Loucy (cell line): ENCODE measurements at regions not wholly inside any gene's neighbourhood (a gene's known extent, or its start where the extent isn't known, plus 50 kb on each side); places are given as distances from the start of the nearest gene placed in this dataset.

ENCODE experiments used
- H2AFZ ChIP-seq: fragments of 200-600 bp; sonication (generic); 2 replicates; pipeline ENCODE4 v1.6.0; 2016; ENCODE audit warnings: antibody characterized with exemption, mild to moderate bottlenecking, low read length, moderate library complexity
- H3F3A ChIP-seq: fragments of 200-600 bp; 2 replicates; pipeline ENCODE4 v1.6.0; 2016; ENCODE audit warnings: antibody characterized with exemption, low read depth, mild to moderate bottlenecking
- H3K27me3 ChIP-seq: fragments of 200-600 bp; sonication (generic); 2 replicates; pipeline ENCODE4 v1.6.1; 2014; ENCODE audit warnings: low read length, mild to moderate bottlenecking; ENCODE audit not compliant: insufficient read depth, poor library complexity, severe bottlenecking
- H3K36me3 ChIP-seq: fragments of 200-600 bp; sonication (generic); 2 replicates; pipeline ENCODE4 v1.6.1; 2016; ENCODE audit warnings: low read length; ENCODE audit not compliant: insufficient read depth
- H3K4me1 ChIP-seq: fragments of 200-600 bp; sonication (generic); 2 replicates; pipeline ENCODE4 v1.5.1; 2014; ENCODE audit warnings: low read length, mild to moderate bottlenecking; ENCODE audit not compliant: insufficient read depth, poor library complexity, severe bottlenecking
- H3K4me2 ChIP-seq: fragments of 200-600 bp; sonication (generic); 2 replicates; pipeline ENCODE4 v1.6.0; 2014; ENCODE audit warnings: antibody characterized with exemption, low read length, low read depth, mild to moderate bottlenecking; ENCODE audit not compliant: poor library complexity, severe bottlenecking
- H3K4me3 ChIP-seq: fragments of 200-600 bp; sonication (generic); 2 replicates; pipeline ENCODE4 v1.5.1; 2014; ENCODE audit warnings: low read length, mild to moderate bottlenecking, mixed read lengths; ENCODE audit not compliant: poor library complexity, severe bottlenecking
- H3K79me2 ChIP-seq: fragments of 200-600 bp; sonication (generic); 2 replicates; pipeline ENCODE4 v1.6.1; 2014; ENCODE audit warnings: low read length; ENCODE audit not compliant: insufficient read depth
- H3K9ac ChIP-seq: fragments of 200-600 bp; sonication (generic); 2 replicates; pipeline ENCODE4 v1.6.0; 2014; ENCODE audit warnings: mild to moderate bottlenecking, low read depth, low read length, moderate library complexity; ENCODE audit not compliant: poor library complexity, severe bottlenecking
- H3K9me2 ChIP-seq: fragments of 200-600 bp; sonication (generic); replicated peaks from 2 replicates; pipeline ENCODE4 v1.6.1; 2016; ENCODE audit warnings: low read depth, low read length, mixed read lengths
- H3K9me3 ChIP-seq: fragments of 200-600 bp; sonication (generic); 2 replicates; pipeline ENCODE4 v1.6.1; 2014; ENCODE audit warnings: mild to moderate bottlenecking, antibody characterized with exemption, low read length, low read depth; ENCODE audit not compliant: insufficient read depth
- H4K20me1 ChIP-seq: fragments of 200-600 bp; sonication (generic); 2 replicates; pipeline ENCODE4 v1.6.0; 2014; ENCODE audit warnings: antibody characterized with exemption, low read length, mild to moderate bottlenecking; ENCODE audit not compliant: insufficient read depth, poor library complexity, severe bottlenecking
- EZH2phosphoT487 ChIP-seq: fragments of 200-600 bp; IDR thresholded peaks from 2 replicates; pipeline ENCODE4 v1.6.1; 2018; ENCODE audit warnings: antibody characterized with exemption, mild to moderate bottlenecking, moderate library complexity, borderline replicate concordance
- TF ChIP-seq, protein P1 (sequence below): fragments of 200-600 bp; sonication (generic); conservative IDR thresholded peaks from 2 replicates; pipeline ENCODE4 v1.5.1; 2014; ENCODE audit warnings: mild to moderate bottlenecking, antibody characterized with exemption, low read length

DNA sequence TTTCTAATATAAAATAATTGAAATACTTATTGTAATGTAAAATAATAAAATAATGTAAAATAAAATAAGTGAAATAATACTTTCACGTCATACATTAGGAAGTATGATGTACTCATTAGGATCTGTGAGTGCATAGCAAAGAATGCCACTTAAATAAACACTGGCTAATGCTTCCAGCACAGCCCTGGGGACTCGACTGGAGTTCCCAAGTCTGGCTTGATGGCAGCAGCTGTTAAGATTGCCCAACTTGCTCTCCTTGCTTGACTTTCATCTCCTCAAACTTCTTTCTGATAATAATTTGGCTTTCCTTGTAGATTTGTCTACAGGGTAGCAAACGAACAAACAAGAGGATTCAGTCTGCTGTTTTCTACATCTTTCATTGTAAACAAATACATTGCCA, 191.9 kb downstream of the COG6 start:
- no peaks in the 10 kb centered on the region for H3K9me2 ChIP-seq
- H3K4me3 ChIP-seq, result no peak overlapping the region
- TF ChIP-seq, protein P1, sequence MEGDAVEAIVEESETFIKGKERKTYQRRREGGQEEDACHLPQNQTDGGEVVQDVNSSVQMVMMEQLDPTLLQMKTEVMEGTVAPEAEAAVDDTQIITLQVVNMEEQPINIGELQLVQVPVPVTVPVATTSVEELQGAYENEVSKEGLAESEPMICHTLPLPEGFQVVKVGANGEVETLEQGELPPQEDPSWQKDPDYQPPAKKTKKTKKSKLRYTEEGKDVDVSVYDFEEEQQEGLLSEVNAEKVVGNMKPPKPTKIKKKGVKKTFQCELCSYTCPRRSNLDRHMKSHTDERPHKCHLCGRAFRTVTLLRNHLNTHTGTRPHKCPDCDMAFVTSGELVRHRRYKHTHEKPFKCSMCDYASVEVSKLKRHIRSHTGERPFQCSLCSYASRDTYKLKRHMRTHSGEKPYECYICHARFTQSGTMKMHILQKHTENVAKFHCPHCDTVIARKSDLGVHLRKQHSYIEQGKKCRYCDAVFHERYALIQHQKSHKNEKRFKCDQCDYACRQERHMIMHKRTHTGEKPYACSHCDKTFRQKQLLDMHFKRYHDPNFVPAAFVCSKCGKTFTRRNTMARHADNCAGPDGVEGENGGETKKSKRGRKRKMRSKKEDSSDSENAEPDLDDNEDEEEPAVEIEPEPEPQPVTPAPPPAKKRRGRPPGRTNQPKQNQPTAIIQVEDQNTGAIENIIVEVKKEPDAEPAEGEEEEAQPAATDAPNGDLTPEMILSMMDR, result no peak
- TF ChIP-seq EZH2phosphoT487, result no peak
- H3K27me3 ChIP-seq, result no peaks in the 10 kb centered on the region
- no peaks in the 10 kb centered on the region for H3K4me1 ChIP-seq
- H3K4me2 ChIP-seq, result no peak overlapping the region
- no peaks in the 10 kb centered on the region for H3K36me3 ChIP-seq
- H3F3A ChIP-seq, result no peaks in the 10 kb centered on the region
- H2AFZ ChIP-seq, result no peak overlapping the region
- no peaks in the 10 kb centered on the region for H4K20me1 ChIP-seq
- H3K79me2 ChIP-seq, result no peaks in the 10 kb centered on the region
- no peak overlapping the region for H3K9ac ChIP-seq
- H3K9me3 ChIP-seq, result no peaks in the 10 kb centered on the region

DNA sequence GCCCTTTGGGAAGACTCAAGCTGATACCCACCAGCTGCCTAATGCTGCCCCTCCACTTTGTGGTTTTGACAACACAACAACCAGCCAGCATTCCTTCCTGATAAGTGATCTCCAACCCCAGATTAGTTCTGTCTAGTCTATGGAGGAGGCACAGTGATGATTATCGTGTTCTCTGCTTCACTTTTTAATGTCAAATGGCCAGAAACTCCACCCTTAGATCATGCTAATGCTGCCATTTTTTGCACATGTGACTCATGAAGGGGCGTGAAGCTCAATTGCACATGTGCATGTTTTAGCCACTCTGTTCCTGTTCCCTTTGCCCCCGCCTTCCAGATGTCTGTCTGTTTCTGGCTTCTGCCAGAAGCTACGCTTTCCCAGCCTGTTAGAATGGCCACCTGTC, 199.8 kb downstream of the COG6 start:
- H3K27me3 ChIP-seq, result no peaks in the 10 kb centered on the region
- H3K36me3 ChIP-seq, result no peaks in the 10 kb centered on the region
- no peak overlapping the region for H3K4me2 ChIP-seq
- H3K9ac ChIP-seq, result no peak overlapping the region
- TF ChIP-seq, protein P1, result no peak
- TF ChIP-seq EZH2phosphoT487, result no peak
- no peaks in the 10 kb centered on the region for H3K9me2 ChIP-seq
- H3K9me3 ChIP-seq, result no peaks in the 10 kb centered on the region
- no peak overlapping the region for H3K4me3 ChIP-seq
- peaks cover 10% of the 10 kb centered on the region for H3K4me1 ChIP-seq
- H4K20me1 ChIP-seq, result no peaks in the 10 kb centered on the region
- no peaks in the 10 kb centered on the region for H3F3A ChIP-seq
- H3K79me2 ChIP-seq, result no peaks in the 10 kb centered on the region
- H2AFZ ChIP-seq, result no peak overlapping the region

DNA sequence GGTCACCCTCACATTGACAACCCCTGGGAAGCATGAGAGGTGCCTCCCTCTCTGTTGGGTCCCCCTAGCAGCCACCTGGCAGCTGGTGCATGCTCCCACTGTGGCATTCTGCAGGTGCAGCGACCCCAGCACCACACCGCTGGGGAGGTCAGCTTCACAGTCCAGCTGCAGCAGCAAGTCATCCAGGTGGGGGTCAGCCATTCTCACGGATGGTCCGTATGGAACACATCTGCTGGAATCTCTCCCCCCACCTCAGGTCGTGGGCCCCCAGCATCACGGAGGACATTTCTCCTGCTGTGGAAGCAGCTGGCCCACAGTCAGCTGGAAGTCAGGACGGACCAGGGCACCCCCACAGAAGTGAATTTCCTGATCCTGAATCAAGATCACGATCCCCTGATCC, 201.3 kb downstream of the COG6 start:
- Histone ChIP-seq H3K79me2 (no peaks in the 10 kb centered on the region), H3K4me1 (peaks cover 10% of the 10 kb centered on the region), H3K4me2 (no peak overlapping the region), H3F3A (no peaks in the 10 kb centered on the region), H3K9ac (no peak overlapping the region), H3K36me3 (no peaks in the 10 kb centered on the region), H2AFZ (no peak overlapping the region), H3K9me3 (no peaks in the 10 kb centered on the region), H3K9me2 (no peaks in the 10 kb centered on the region), H3K4me3 (no peak overlapping the region), H4K20me1 (no peaks in the 10 kb centered on the region), H3K27me3 (no peaks in the 10 kb centered on the region)
- no peak for TF ChIP-seq EZH2phosphoT487

DNA sequence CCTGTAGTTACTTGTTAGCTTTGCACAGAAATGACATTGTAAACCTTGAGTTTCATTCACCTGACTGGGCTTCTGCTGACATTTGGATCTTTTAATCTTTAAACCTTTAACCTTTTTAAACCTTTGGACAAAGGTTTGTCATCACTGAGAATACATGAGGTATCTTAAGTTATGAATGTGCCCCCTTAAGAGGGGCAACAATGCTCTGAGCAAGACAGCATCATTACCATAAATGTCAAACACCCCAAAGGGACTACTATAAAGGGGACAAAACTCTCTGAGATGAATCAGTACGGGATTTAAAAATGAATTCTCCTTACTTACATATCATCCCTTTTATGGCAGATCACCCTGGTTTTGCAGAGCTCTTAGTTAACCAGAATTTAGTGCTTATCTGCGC, 203.3 kb downstream of the COG6 start:
- Histone ChIP-seq H3K79me2 (no peaks in the 10 kb centered on the region), H3F3A (no peaks in the 10 kb centered on the region)
- no peak for TF ChIP-seq EZH2phosphoT487
- TF ChIP-seq, protein P1, result no peak

More for the DNA sequence above, 203.3 kb downstream of the COG6 start:
- no peaks in the 10 kb centered on the region for H3K9me2 ChIP-seq
- H3K9ac ChIP-seq, result no peak overlapping the region
- no peaks in the 10 kb centered on the region for H3K36me3 ChIP-seq
- no peak overlapping the region for H2AFZ ChIP-seq
- H3K27me3 ChIP-seq, result no peaks in the 10 kb centered on the region
- no peak overlapping the region for H3K4me2 ChIP-seq
- H3K4me3 ChIP-seq, result no peak overlapping the region
- H3K4me1 ChIP-seq, result peaks cover 10% of the 10 kb centered on the region
- no peaks in the 10 kb centered on the region for H4K20me1 ChIP-seq
- H3K9me3 ChIP-seq, result no peaks in the 10 kb centered on the region
